Neural progenitor cell (in vitro differentiated cells): ENCODE measurements at regions not wholly inside any gene's neighbourhood (a gene's known extent, or its start where the extent isn't known, plus 50 kb on each side); places are given as distances from the start of the nearest gene placed in this dataset.

Experiments
- EZH2 ChIP-seq: fragments of 200-600 bp; sonication (generic); IDR thresholded peaks from 2 replicates; pipeline ENCODE4 v1.6.1; 2017; ENCODE audit warnings: antibody characterized with exemption, mild to moderate bottlenecking, moderate library complexity
- TF ChIP-seq, protein P1 (sequence below): fragments of 200-600 bp; sonication (generic); IDR thresholded peaks from 2 replicates; pipeline ENCODE4 v1.5.1; 2017; ENCODE audit warnings: antibody characterized with exemption, mild to moderate bottlenecking

GRCh38 chr12:124514996-124515932, 52.1 kb downstream of the NCOR2 start:
- TF ChIP-seq, protein P1, sequence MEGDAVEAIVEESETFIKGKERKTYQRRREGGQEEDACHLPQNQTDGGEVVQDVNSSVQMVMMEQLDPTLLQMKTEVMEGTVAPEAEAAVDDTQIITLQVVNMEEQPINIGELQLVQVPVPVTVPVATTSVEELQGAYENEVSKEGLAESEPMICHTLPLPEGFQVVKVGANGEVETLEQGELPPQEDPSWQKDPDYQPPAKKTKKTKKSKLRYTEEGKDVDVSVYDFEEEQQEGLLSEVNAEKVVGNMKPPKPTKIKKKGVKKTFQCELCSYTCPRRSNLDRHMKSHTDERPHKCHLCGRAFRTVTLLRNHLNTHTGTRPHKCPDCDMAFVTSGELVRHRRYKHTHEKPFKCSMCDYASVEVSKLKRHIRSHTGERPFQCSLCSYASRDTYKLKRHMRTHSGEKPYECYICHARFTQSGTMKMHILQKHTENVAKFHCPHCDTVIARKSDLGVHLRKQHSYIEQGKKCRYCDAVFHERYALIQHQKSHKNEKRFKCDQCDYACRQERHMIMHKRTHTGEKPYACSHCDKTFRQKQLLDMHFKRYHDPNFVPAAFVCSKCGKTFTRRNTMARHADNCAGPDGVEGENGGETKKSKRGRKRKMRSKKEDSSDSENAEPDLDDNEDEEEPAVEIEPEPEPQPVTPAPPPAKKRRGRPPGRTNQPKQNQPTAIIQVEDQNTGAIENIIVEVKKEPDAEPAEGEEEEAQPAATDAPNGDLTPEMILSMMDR: no peak
- TF ChIP-seq EZH2: no peak
